T-helper 2 cell treated with Interferon-gamma antibody and Interleukin-4, amounts not matched to agents 100 ng/mL and 5 ng/mL, for 36 hours (primary cell): ENCODE measurements at regions not wholly inside any gene's neighbourhood (a gene's known extent, or its start where the extent isn't known, plus 50 kb on each side); places are given as distances from the start of the nearest gene placed in this dataset.

Source experiments
- intact Hi-C: fragments of 100-400 bp; cut with micrococcal nuclease; formaldehyde crosslinking; loops from one replicate; pipeline ENCODE4 v1.15.1; 2023

GRCh38 chr12:116327992-116328391 is 50.5 kb upstream of the MED13L start:
- intact Hi-C loops, result loop anchor here (10.0 kb wide), 1 partner anchor 227 kb away; the partner anchor contains the start of gene MAP1LC3B2

GRCh38 chr12:116331876-116332275 is 54.4 kb upstream of the MED13L start:
- intact Hi-C loops, result no loop called here

- intact Hi-C loops, result no loop called here
These were observed 55.4 kb upstream of the MED13L start for GRCh38 chr12:116332705-116333380.

- intact Hi-C loops, result no loop called here
These were observed 55.9 kb upstream of the MED13L start for GRCh38 chr12:116333402-116333801.

- intact Hi-C loops, result no loop called here
These were observed 59.1 kb upstream of the MED13L start for GRCh38 chr12:116336542-116337065.

- intact Hi-C loops, result no loop called here
These were observed 59.8 kb upstream of the MED13L start for GRCh38 chr12:116337312-116337711.

GRCh38 chr12:116338064-116338846 is 60.8 kb upstream of the MED13L start:
- intact Hi-C loops, result no loop called here

GRCh38 chr12:116339062-116339461 is 61.6 kb upstream of the MED13L start:
- intact Hi-C loops, result no loop called here

- intact Hi-C loops, result no loop called here
These were observed 62.4 kb upstream of the MED13L start for GRCh38 chr12:116339800-116340371.

- intact Hi-C loops, result no loop called here
These were observed 65.9 kb upstream of the MED13L start for GRCh38 chr12:116343331-116343884.

- intact Hi-C loops, result no loop called here
These were observed 68.7 kb upstream of the MED13L start for GRCh38 chr12:116346222-116346621.

- intact Hi-C loops, result no loop called here
These were observed 69.2 kb upstream of the MED13L start for GRCh38 chr12:116346741-116347140.

- intact Hi-C loops, result no loop called here
These were observed 69.8 kb upstream of the MED13L start for GRCh38 chr12:116347265-116347664.

GRCh38 chr12:116352315-116352835 is 74.9 kb upstream of the MED13L start:
- intact Hi-C loops, result no loop called here

- intact Hi-C loops, result no loop called here
These were observed 76.5 kb upstream of the MED13L start for GRCh38 chr12:116353958-116354357.

GRCh38 chr12:116354534-116354933 is 77.0 kb upstream of the MED13L start:
- intact Hi-C loops, result no loop called here

GRCh38 chr12:116354950-116355783 is 77.7 kb upstream of the MED13L start:
- intact Hi-C loops, result no loop called here

- intact Hi-C loops, result loop anchor here (2.0 kb wide), 1 partner anchor 82 kb away; the partner anchor contains the start of gene MED13L
These were observed 81.0 kb upstream of the MED13L start for GRCh38 chr12:116358536-116358892.

GRCh38 chr12:116358893-116359761 is 81.6 kb upstream of the MED13L start:
- intact Hi-C loops, result loop anchor here (2.0 kb wide), 1 partner anchor 82 kb away; the partner anchor contains the start of gene MED13L
